LNCaP clone FGC (cell line): ENCODE measurements at regions not wholly inside any gene's neighbourhood (a gene's known extent, or its start where the extent isn't known, plus 50 kb on each side); places are given as distances from the start of the nearest gene placed in this dataset.
"Not testable (repeated sequence)": the region's sequence is repeated elsewhere in the genome, so short reads cannot be mapped to it uniquely, and the experiment has no call there.

Source experiments
- DNase-seq: peaks from one replicate; pipeline ENCODE4 v3.0.0-alpha.2; 2011; ENCODE audit warnings: low read depth
- H3K4me3 ChIP-seq: 2 replicates; pipeline ENCODE4 v1.5.1; 2011; ENCODE audit warnings: mild to moderate bottlenecking, low read depth, low read length, control low read depth
- TF ChIP-seq, protein P1 (sequence below): IDR thresholded peaks from 2 replicates; pipeline ENCODE4 v1.5.1; 2012; ENCODE audit warnings: mild to moderate bottlenecking; ENCODE audit not compliant: control insufficient read depth, insufficient read depth; ENCODE audit errors: extremely low read depth

DNA sequence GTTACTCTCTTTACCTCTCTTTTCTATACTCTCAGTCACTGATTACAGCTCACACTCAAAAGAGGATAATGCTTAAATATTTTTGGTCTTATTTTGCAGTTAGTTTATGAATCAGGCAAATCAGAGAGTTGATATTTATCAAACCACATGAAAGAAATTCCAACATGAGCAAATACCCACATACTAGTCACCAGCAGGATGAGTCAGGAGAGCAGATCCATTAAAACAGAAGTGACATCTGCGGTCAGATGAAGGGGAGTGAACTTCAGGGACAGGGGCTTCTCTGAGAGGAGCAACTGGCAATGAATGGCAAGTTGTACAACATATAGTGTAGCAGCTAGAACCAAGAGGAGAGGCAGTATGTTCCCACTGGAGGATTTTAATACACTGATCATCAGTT lies 258.7 kb downstream of the SYT10 start:
- TF ChIP-seq, protein P1, sequence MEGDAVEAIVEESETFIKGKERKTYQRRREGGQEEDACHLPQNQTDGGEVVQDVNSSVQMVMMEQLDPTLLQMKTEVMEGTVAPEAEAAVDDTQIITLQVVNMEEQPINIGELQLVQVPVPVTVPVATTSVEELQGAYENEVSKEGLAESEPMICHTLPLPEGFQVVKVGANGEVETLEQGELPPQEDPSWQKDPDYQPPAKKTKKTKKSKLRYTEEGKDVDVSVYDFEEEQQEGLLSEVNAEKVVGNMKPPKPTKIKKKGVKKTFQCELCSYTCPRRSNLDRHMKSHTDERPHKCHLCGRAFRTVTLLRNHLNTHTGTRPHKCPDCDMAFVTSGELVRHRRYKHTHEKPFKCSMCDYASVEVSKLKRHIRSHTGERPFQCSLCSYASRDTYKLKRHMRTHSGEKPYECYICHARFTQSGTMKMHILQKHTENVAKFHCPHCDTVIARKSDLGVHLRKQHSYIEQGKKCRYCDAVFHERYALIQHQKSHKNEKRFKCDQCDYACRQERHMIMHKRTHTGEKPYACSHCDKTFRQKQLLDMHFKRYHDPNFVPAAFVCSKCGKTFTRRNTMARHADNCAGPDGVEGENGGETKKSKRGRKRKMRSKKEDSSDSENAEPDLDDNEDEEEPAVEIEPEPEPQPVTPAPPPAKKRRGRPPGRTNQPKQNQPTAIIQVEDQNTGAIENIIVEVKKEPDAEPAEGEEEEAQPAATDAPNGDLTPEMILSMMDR: no peak
- no peak for DNase-seq
- H3K4me3 ChIP-seq: no peak overlapping the region

DNA sequence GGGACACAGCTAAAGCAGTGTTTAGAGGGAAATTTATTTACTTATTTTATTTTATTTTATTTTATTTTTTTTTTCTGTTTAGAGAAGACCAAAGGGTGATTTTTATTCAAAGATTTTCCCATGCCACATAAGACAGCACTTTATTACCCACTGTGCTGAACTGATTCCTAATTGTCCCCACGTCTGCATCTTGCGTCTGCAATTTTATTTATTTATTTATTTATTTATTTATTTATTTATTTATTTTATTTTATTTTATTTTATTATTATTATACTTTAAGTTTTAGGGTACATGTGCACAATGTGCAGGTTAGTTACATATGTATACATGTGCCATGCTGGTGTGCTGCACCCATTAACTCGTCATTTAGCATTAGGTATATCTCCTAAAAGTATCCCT lies 269.7 kb upstream of the PKP2 start:
- not testable (repeated sequence) for DNase-seq, H3K4me3 ChIP-seq

DNA sequence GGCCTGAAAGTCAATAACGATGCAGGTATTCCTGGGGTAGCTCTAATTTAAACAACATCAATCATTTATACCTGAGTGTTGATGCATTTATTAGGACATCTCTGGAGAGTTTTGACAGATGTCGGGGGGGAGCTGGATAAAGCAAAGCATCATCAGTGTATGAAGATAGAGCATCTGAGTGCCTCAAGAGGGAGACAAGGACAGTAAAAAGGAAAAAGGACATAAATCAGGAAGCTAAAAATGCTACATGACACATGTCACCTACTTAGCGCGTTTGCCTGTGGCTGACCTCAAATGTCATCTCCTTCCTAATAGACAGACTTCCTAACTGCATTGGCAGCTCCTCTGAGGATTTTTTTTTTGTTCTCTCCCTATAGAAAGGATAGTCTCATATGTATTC lies 259.5 kb upstream of the PKP2 start:
- no peak overlapping the region for H3K4me3 ChIP-seq
- no peak for DNase-seq
- TF ChIP-seq, protein P1: no peak

DNA sequence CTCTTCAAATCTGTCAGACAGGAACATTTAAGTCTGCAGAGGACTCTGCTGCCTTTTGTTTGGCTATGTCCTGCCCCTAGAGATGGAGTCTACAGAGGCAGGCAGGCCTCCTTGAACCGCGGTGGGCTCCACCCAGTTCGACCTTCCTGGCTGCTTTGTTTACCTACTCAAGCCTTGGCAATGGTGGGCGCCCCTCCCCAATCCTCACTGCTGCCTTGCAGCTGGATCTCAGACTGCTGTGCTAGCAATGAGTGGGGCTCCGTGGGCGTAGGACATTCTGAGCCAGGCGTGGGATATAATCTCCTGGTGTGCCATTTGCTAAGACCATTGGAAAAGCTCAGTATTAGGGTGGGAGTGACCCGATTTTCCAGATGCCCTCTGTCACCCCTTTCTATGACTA lies 250.7 kb upstream of the PKP2 start:
- not testable (repeated sequence) for DNase-seq, H3K4me3 ChIP-seq

DNA sequence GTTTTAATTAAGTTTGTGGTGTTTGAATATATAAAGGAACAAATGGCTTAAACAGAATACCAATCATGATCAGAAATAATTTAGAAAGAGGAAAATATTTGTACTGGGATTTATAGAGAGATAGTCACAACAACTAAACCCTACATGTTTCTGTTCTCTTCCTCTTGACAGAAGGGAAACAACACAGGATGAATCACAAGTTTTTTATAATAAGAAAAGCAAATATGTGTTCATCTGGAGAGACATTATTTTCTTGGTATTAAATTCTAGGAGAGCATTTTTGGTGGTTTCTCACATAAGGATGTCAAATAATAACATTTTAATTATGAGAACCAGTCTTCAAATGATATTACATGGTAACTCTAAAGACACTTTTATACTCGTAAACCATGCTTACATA lies 232.9 kb upstream of the PKP2 start:
- DNase-seq: no peak
- H3K4me3 ChIP-seq: no peak overlapping the region
- TF ChIP-seq, protein P1: no peak

DNA sequence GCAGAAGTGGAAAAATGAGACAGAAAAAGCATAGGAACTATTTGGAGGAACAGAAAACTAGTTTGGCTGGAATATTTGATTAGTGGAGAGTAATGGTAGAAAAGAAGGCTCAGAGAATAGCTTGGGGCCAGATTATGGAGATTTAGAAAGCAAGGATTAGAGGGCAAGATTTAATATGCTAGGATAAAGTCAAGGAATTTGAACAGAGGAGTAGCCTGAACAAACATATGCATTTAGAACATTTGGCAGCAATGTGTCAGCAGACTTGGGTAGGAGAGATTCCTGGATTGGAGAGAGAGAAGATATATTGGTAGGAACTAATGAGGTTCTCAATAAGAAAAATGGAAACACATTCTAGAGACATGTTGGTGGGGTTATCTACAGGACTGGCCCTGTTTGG lies 229.2 kb upstream of the PKP2 start:
- TF ChIP-seq, protein P1: no peak
- H3K4me3 ChIP-seq: no peak overlapping the region
- DNase-seq: no peak

DNA sequence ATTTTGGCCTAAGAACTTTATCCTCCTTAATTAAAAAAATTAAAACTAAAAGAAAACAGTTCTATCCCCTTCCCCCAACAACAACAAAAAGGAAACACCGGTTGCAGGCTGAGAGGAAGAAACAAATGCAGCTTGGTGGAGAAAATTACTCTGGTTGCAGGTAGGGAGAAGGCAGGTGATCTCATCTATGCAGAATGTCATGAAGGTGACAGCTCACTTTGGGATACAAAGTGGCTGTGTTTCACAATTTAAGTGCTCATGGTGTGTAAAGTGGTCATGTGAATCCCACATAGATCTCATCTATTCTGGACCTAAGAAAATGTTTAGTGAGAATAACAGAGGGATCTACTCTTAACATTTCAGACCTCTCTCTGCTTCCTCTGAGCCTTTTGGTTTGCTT lies 219.7 kb upstream of the PKP2 start:
- TF ChIP-seq, protein P1: no peak
- no peak overlapping the region for H3K4me3 ChIP-seq
- DNase-seq: no peak

DNA sequence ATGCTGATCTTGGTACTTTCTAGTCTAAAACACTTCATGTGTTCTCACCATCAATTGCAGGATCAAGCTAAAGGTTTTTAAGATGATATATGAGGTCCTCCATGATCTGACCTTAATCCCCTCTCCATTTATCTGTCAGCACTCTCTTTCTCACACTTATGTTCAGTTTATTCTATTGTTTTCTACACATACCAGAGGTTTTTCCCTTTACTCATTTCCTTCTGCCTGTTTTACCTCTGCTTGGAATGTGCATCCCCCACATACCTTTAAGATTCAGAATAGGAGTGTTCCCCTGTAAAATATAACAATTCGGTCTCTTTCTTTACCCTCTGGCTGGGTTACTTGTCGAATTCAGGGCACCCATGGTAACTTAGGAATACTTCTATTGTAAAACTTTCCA lies 219.1 kb upstream of the PKP2 start:
- no peak for DNase-seq
- TF ChIP-seq, protein P1: no peak
- H3K4me3 ChIP-seq: no peak overlapping the region
